ENCODE measurements at regions not wholly inside any gene's neighbourhood (a gene's known extent, or its start where the extent isn't known, plus 50 kb on each side); places are given as distances from the start of the nearest gene placed in this dataset.

DNA sequence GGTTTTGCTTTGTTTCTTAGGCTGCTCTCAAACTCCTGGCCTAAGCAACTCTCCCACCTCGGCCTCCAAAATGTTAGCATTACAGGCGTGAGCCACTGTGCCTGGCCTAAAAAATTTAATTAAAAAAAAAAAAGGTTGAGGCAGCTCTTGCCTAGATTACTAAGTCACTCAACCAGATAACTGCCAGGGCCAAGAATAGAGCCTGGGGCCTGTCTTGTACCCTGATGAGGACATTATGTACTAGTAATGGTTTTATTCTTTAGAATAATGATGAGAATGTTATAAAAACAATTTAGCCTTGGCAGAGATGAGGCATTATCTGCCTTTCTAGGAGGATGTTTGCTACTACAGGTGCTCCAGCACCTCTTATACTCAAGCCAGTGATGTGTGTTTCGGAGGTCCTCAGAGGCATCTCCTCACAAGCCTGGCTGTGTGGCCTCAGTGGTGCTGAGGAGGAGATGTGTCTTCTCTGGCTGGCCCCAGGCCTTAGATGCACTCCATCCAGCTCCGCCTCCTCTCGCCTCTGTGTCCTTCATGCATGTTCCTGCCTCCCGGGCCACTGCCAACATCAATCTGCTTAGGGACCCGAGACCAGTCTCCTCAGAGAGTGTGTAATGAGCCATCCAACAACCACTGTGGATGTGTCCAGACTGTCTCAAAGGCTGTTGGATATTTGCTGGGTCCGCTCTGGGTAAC lies 337.7 kb upstream of the GATB start:
- no peaks in the 10 kb centered on the region for H3K9me3 Mint-ChIP-seq (ENCODE audit: insufficient read depth)
- H3K4me1 Mint-ChIP-seq, result peaks cover 25% of the 10 kb centered on the region
- no peak for TF ChIP-seq EZH2 (IDR thresholded peaks at IDR 0.05; ENCODE audit: borderline replicate concordance, insufficient read depth, low read depth, low read length, poor library complexity, severe bottlenecking)
- TF ChIP-seq, protein P1, sequence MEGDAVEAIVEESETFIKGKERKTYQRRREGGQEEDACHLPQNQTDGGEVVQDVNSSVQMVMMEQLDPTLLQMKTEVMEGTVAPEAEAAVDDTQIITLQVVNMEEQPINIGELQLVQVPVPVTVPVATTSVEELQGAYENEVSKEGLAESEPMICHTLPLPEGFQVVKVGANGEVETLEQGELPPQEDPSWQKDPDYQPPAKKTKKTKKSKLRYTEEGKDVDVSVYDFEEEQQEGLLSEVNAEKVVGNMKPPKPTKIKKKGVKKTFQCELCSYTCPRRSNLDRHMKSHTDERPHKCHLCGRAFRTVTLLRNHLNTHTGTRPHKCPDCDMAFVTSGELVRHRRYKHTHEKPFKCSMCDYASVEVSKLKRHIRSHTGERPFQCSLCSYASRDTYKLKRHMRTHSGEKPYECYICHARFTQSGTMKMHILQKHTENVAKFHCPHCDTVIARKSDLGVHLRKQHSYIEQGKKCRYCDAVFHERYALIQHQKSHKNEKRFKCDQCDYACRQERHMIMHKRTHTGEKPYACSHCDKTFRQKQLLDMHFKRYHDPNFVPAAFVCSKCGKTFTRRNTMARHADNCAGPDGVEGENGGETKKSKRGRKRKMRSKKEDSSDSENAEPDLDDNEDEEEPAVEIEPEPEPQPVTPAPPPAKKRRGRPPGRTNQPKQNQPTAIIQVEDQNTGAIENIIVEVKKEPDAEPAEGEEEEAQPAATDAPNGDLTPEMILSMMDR (IDR thresholded peaks at IDR 0.05), result no peak

DNA sequence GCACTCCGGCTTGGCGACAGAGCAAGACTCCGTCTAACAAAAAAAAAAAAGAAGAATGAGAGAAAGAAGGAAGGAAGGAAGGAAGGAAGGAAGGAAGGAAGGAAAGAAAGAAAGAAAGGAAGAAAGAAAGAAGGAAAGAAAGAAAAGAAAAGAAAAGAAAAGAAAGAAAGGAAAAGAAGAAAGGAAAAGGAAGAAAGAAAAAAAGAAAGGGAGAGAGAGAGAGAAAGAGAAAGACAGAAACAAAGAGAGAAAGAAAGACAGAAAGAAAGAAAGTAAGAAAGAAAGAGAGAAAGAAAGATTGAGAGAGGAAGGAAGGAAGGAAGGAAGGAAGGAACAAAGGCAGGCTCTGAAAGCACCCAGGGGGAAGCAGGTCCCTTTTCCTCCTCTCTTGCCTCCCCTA lies 336.6 kb upstream of the GATB start:
- TF ChIP-seq EZH2 (IDR thresholded peaks at IDR 0.05; ENCODE audit: borderline replicate concordance, insufficient read depth, low read depth, low read length, poor library complexity, severe bottlenecking), result no peak
- TF ChIP-seq, protein P1 (IDR thresholded peaks at IDR 0.05), result no peak
- Histone ChIP-seq H3K27me3 (replicated peaks in 1 of 4; ENCODE audit: control extremely low read depth in 1 of 4, control insufficient read depth in 3 of 4, insufficient read depth in 4 of 4, low read length in 3 of 4) (no peaks in the 10 kb centered on the region), H3K4me3 (ENCODE audit: control extremely low read depth in 1 of 5, extremely low read depth in 1 of 5, insufficient read depth in 1 of 5, low read depth in 2 of 5, low read length in 4 of 5) (no peak overlapping the region), H2AFZ (ENCODE audit: insufficient read depth, low read depth, low read length, poor library complexity, severe bottlenecking) (no peak overlapping the region), H3K36me3 (replicated peaks in 1 of 2; ENCODE audit: control extremely low read depth in 1 of 2, control insufficient read depth in 1 of 2, extremely low read depth in 1 of 2, insufficient read depth in 2 of 2, low read length in 1 of 2) (no peaks in the 10 kb centered on the region), H3K9me3 (ENCODE audit: control extremely low read depth in 1 of 3, control insufficient read depth in 2 of 3, insufficient read depth in 1 of 3, low read length in 2 of 3) (peaks cover 0 to 11% (median 0%) of the 10 kb centered on the region in 3 donors), H4K20me1 (ENCODE audit: control insufficient read depth, insufficient read depth, low read length, poor library complexity, severe bottlenecking) (no peaks in the 10 kb centered on the region), H3K27ac (ENCODE audit: low read length in 2 of 2) (no peak overlapping the region), H3K4me1 (ENCODE audit: control insufficient read depth in 2 of 2, insufficient read depth in 2 of 2, low read length in 2 of 2) (peaks cover 21 to 29% of the 10 kb centered on the region in 2 donors), H3K79me2 (ENCODE audit: control insufficient read depth, insufficient read depth, low read length) (no peaks in the 10 kb centered on the region), H3K9ac (ENCODE audit: low read length) (no peak overlapping the region), H3K4me2 (replicated peaks; ENCODE audit: low read depth, low read length, poor library complexity, severe bottlenecking) (no peak overlapping the region)
- no peak for ATAC-seq (ENCODE audit: low read depth)
- peaks cover 25% of the 10 kb centered on the region for H3K4me1 Mint-ChIP-seq
- no peak overlapping the region for H3K4me3 Mint-ChIP-seq
- H3K9me3 Mint-ChIP-seq (ENCODE audit: insufficient read depth), result no peaks in the 10 kb centered on the region
- no peak for DNase-seq
- CTCF ChIA-PET, result interaction anchor here (0.7 kb wide), 1 partner anchor 20 kb away, joined by 3 read pairs; no protein-coding TSS in a partner anchor
- intact Hi-C loops (cut with micrococcal nuclease), result no loop called here
- no CpG with 5 or more reads among the region's 3 CpGs for WGBS (ENCODE audit: insufficient coverage)
- H3K27me3 Mint-ChIP-seq, result no peaks in the 10 kb centered on the region
- POLR2A ChIA-PET, result no interaction called here
- no peak overlapping the region for H3K27ac Mint-ChIP-seq

More for the DNA sequence above, 337.7 kb upstream of the GATB start:
- WGBS (ENCODE audit: insufficient coverage), result 92% methylated on average over 5 of the region's 8 CpGs
- Histone ChIP-seq H3K9me3 (ENCODE audit: control extremely low read depth in 1 of 3, control insufficient read depth in 2 of 3, insufficient read depth in 1 of 3, low read length in 2 of 3) (peaks cover 0 to 11% (median 0%) of the 10 kb centered on the region in 3 donors), H3K9ac (ENCODE audit: low read length) (no peak overlapping the region), H4K20me1 (ENCODE audit: control insufficient read depth, insufficient read depth, low read length, poor library complexity, severe bottlenecking) (no peaks in the 10 kb centered on the region), H2AFZ (ENCODE audit: insufficient read depth, low read depth, low read length, poor library complexity, severe bottlenecking) (peak overlapping the region; percentile 29), H3K4me2 (replicated peaks; ENCODE audit: low read depth, low read length, poor library complexity, severe bottlenecking) (no peak overlapping the region), H3K27ac (ENCODE audit: low read length in 2 of 2) (no peak overlapping the region), H3K79me2 (ENCODE audit: control insufficient read depth, insufficient read depth, low read length) (no peaks in the 10 kb centered on the region), H3K27me3 (replicated peaks in 1 of 4; ENCODE audit: control extremely low read depth in 1 of 4, control insufficient read depth in 3 of 4, insufficient read depth in 4 of 4, low read length in 3 of 4) (no peaks in the 10 kb centered on the region), H3K4me3 (ENCODE audit: control extremely low read depth in 1 of 5, extremely low read depth in 1 of 5, insufficient read depth in 1 of 5, low read depth in 2 of 5, low read length in 4 of 5) (no peak overlapping the region), H3K36me3 (replicated peaks in 1 of 2; ENCODE audit: control extremely low read depth in 1 of 2, control insufficient read depth in 1 of 2, extremely low read depth in 1 of 2, insufficient read depth in 2 of 2, low read length in 1 of 2) (no peaks in the 10 kb centered on the region), H3K4me1 (ENCODE audit: control insufficient read depth in 2 of 2, insufficient read depth in 2 of 2, low read length in 2 of 2) (peaks cover 24 to 32% of the 10 kb centered on the region in 2 donors)
- intact Hi-C loops (cut with micrococcal nuclease), result no loop called here
- DNase-seq (no peak), ATAC-seq (ENCODE audit: low read depth) (no peak)
- POLR2A ChIA-PET, result no interaction called here
- Mint-ChIP-seq H3K27ac (no peak overlapping the region), H3K27me3 (no peaks in the 10 kb centered on the region), H3K4me3 (no peak overlapping the region)
- CTCF ChIA-PET, result no interaction called here

Data from B cell (primary cell).